GM10248 (cell line): ENCODE measurements at regions not wholly inside any gene's neighbourhood (a gene's known extent, or its start where the extent isn't known, plus 50 kb on each side); places are given as distances from the start of the nearest gene placed in this dataset.

Experiments used
- CTCF ChIA-PET: fragments of 300-600 bp; sonication (Branson Sonifier 250); formaldehyde crosslinking; extraction: SDS; loops from one replicate; lab custom pipeline; 2021; ENCODE audit warnings: antibody characterized with exemption; lab: Yijun Ruan, JAX
- POLR2A ChIA-PET: fragments of 350-650 bp; sonication (Branson Sonifier 250); formaldehyde crosslinking; extraction: SDS; loops from one replicate; lab custom pipeline; 2020; ENCODE audit warnings: antibody characterized with exemption; lab: Yijun Ruan, JAX
- DNase-seq: peaks from one replicate; pipeline ENCODE4 v3.0.0; 2012; ENCODE audit errors: extremely low spot score
- TF ChIP-seq, protein P1 (sequence below): IDR thresholded peaks from 2 replicates; pipeline ENCODE4 v1.5.1; 2012; ENCODE audit warnings: mild to moderate bottlenecking, low read depth; ENCODE audit errors: extremely low read depth, missing control alignments, control extremely low read depth

DNA sequence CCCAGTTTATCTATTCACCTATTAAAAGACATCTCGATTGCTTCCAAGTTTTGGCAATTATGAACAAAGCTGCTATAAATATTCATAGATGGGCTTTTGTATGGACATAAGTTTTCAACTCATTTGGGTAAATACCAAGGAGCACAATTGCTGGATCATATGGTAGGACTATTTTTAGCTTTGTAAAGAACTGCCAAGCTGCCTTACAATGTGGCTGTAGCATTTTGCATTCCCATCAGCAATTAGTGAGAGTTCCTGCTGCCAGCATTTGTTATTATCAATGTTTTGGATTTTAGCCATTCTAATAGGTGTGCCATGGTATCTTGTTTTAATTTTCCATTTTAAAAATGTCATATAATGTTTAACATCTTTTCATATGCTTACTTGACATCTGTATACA, 475.6 kb upstream of the NCAM2 start:
- ChIA-PET CTCF (no interaction called here), POLR2A (no interaction called here)
- TF ChIP-seq, protein P1, sequence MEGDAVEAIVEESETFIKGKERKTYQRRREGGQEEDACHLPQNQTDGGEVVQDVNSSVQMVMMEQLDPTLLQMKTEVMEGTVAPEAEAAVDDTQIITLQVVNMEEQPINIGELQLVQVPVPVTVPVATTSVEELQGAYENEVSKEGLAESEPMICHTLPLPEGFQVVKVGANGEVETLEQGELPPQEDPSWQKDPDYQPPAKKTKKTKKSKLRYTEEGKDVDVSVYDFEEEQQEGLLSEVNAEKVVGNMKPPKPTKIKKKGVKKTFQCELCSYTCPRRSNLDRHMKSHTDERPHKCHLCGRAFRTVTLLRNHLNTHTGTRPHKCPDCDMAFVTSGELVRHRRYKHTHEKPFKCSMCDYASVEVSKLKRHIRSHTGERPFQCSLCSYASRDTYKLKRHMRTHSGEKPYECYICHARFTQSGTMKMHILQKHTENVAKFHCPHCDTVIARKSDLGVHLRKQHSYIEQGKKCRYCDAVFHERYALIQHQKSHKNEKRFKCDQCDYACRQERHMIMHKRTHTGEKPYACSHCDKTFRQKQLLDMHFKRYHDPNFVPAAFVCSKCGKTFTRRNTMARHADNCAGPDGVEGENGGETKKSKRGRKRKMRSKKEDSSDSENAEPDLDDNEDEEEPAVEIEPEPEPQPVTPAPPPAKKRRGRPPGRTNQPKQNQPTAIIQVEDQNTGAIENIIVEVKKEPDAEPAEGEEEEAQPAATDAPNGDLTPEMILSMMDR: no peak
- DNase-seq: no peak

DNA sequence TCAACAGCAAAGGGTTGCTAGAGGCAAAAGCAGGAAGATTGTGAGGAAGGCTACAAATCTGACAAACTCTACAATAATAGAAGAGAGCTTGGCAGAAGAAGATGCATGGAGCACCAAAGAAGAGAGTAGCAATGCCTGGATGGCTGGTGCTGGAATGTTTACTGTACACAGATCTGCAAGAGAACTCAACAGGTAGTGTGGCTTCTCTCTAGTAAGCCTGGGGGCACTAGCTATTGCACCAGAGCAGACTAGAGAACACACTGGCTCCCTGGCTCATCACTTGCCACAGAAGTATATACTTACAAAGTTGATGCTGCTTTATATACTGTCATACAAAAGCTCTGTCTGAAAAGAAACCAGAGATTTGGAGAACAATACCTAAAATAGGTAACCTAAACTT, 475.0 kb upstream of the NCAM2 start:
- POLR2A ChIA-PET: no interaction called here
- CTCF ChIA-PET: no interaction called here
- no peak for DNase-seq
- TF ChIP-seq, protein P1: no peak

DNA sequence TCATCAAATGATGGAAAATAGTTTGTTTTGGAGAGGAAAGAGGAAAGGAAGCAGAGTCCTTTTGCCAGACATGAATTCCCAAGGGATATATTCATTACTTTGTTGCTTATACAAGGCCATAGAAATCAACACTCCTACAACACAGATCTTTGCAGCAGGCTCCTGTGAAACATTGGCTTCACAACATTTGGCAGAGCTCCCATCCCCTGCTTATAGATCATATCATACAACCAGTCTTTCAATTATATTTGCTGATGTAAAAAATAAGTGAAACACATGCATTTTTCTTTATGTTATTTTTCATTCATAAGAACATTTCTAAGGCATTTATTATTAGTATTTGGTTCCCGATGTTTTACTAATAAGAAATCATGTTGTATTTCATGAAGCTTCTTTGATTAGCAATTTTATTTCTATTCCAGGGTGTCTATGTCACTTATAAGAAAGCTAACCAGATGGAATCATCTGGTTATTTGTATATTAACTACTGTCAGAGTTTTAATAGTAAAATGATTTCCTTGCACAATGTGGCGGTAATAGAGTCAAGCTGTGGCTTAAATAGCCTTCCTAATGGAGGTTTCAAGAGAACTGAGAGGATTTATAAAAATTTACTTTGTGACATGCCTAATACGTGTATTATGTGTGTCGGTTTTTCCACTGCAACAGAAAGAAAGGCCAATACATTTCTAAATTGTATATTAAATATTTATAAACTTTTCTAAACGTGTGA, 470.3 kb upstream of the NCAM2 start:
- POLR2A ChIA-PET: no interaction called here
- DNase-seq: no peak
- CTCF ChIA-PET: no interaction called here
- TF ChIP-seq, protein P1: no peak

DNA sequence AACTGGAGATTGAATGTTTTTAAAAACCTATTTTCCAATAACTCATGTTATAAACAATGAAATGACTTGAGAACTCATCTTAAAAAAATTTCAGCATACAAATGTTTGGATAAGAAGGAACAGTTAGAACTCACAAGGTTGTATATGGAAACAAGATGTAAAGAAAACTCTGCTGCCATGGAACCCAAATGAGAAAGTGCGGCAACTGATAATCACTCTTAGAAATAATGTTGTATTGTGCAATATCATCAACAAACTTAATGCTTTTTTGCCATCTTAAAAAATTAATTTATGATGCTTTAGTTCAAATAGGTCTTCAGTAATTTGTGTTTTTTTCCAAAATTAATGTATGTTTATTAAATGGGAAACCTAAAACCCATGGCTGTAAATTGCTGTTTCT, 461.1 kb upstream of the NCAM2 start:
- TF ChIP-seq, protein P1: no peak

DNA sequence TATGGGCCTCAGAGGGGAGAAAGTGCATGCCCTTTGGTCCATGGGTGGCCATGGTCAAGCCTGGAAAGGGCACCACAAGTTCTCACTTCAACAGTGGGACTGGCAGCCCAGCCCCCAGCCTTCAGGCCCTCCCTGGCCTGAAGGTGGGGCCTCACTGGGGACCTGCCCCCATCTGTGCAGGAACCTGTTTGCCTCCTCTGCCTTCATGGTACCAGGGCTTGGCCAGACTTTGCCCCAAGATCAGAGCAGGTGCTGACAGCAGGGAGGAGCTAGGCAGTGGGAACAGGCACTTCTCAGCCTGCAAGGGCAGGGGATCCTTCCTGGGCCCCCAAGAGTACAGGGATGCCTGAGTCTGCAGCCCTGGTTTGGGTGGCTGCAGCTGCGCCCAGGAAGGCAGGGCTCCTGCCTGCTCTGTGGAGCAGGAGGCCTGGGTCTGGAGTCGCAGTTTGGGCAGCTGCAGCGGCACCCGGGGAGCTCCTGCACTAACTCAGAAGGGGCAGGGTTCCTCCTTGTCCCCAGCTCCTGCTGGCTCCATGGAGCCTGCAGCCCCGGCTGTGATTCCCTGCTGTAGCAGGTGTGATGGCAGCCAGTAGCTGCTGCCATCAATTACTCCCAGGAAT, 460.1 kb upstream of the NCAM2 start:
- TF ChIP-seq, protein P1: no peak
- ChIA-PET POLR2A (no interaction called here), CTCF (no interaction called here)
- DNase-seq: no peak

More for the DNA sequence above, 461.1 kb upstream of the NCAM2 start:
- ChIA-PET POLR2A (no interaction called here), CTCF (no interaction called here)
- no peak for DNase-seq

DNA sequence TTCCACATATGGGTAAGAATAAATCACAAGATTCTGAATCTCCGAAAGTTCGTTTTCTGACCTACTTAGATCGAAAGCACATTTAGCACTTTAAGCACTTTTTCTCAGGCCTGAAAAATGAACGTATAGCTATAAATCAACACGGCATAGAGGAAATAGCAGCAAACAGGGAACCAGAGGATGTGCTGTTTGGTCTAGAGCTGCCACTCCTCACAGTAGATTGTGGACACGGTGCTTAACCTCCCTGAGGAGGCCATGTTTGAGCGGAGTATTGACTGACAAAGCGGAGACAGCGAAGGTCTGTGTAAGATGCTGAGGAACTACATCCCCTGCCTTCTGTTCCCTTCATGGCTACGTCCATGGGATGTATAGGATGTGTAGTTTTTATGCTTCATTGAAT, 452.8 kb upstream of the NCAM2 start:
- CTCF ChIA-PET: no interaction called here
- no peak for DNase-seq
- POLR2A ChIA-PET: no interaction called here
- TF ChIP-seq, protein P1: no peak

DNA sequence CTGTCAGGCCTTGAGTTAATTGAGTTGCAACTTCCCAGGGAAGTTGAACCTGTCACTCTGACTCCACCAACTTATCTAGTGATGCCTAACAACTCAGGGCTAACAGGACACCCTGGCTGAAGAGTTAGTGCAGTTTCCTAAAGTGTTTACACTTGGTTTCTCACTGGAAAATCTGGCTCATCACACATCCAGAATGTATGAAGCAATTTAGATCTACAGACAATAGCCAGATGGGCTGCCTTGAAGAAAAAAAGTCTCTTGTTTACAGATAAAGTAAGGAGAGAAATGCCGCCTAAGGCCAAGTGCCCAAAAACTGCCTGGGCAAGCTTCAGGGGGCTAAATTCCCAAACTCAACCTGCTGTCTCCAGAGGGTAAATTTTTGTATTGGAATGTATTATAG, 446.3 kb upstream of the NCAM2 start:
- ChIA-PET POLR2A (no interaction called here), CTCF (no interaction called here)
- TF ChIP-seq, protein P1: no peak
- no peak for DNase-seq
